HG03025 (cell line): ENCODE measurements at regions not wholly inside any gene's neighbourhood (a gene's known extent, or its start where the extent isn't known, plus 50 kb on each side); places are given as distances from the start of the nearest gene placed in this dataset.

Experiments
- ATAC-seq: cut with Tn5 transposase; IDR thresholded peaks from one replicate; pipeline ENCODE4 v1.9.1; 2021; ENCODE audit warnings: mild to moderate bottlenecking, moderate library complexity; ENCODE audit not compliant: unreplicated experiment, low FRiP score

DNA sequence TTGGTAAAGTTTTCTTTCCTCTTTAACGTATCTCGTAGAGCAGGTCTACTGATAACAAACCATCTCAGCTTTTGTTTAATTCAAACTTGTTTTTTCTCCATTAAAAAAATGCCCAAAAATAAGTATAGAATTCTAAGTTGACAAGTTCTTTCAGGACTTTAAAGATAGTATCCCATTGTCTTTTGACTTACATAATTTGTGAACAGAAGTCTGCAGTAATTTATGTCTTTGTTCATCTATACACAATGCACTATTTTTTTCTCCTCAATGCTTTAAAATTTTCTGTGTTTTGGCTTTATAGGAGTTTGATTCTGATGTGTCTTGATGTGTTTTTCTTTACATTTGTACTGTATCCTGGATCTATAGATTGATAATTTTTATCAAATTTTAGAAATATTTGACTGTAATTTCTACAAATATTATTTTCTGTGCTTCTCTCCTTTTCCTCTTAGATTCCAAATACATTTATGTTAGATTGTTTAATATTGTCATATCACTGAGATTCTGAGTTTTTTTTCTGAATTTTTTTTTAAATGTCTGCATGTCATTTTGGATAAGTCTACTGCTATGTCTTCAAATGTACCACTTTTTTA lies 143.3 kb downstream of the FTCDNL1 start:
- no peak for ATAC-seq

- ATAC-seq, result no peak
Measured at GRCh38 chr2:199705538-199705937, 145.5 kb downstream of the FTCDNL1 start.

DNA sequence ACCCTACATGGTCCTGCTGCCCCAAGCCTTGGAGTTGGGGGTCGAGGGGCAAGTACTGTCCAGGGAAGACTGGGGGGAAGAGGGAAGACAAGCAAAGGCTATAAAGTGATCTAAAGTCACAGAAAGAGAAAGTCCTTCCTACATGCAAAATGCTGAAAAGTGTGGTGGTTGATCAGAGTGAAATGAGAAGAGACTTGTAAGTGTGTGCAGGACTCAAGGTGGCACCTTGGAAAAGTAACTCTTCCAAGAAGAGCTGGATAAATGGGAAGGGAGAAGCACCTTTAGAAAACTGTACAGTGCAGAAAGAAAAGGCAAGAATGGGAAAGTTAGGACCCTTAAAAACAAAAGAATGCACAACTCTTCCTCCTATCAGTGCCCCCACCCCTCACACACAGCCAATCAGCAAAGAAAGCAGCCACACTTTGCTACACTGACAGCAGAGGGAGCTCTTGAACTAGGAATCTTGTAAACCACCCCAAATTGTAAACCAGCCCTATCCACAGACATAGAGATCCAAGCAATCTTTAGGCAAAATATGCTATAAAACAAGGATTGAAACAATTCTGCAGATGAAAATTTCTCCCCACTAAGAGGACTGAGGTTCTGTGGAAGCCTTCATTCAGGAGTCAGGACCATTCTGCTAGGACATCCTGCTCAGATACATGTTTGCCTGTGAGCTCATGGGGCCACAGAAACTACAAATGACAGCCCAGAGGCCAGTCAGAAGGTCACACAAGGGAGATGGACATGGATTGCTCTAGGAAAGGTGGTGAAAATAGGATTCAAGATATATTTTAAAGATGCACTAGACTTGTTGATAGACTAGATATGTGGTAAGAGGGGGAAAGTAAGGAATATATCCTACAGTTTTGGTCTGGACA lies 146.4 kb downstream of the FTCDNL1 start:
- no peak for ATAC-seq

DNA sequence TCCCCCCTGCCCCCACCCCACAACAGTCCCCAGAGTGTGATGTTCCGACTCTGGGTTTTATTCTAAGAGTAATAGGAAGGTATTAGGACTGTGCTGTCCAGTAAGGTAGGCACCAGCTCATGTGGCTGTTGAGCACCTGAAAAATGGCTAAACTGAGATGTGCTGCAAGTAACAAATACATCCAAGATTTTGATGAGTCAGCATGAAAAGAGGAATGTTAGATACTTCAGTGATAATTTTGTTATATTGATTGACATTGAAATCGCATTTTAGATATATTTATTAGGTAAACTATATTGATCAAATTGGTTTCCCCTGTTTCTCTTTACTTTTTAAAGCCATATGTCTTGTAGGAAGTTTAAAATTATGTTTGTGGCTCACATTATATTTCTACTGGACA lies 147.8 kb downstream of the FTCDNL1 start:
- ATAC-seq, result no peak

GRCh38 chr2:199697469-199697868 lies 153.5 kb downstream of the FTCDNL1 start:
- no peak for ATAC-seq

DNA sequence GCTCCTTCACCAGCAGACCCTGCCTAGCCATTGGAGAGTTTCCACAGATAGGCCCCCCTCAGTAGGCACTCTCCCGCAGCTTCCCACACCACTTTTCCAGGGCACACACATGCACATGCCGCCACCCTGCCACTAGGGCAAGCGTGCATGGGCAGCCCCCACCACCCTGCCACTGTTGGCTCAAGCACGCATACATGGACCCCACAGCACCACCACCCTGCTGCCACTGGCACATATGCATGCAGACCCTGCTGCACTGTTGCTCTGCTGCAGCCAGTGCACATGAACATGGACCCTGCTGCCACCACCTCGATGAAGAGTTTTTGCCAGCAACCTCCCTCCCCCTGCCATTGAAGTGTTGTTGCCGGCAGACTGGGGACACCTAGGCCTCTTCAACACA lies 154.9 kb downstream of the FTCDNL1 start:
- no peak for ATAC-seq

DNA sequence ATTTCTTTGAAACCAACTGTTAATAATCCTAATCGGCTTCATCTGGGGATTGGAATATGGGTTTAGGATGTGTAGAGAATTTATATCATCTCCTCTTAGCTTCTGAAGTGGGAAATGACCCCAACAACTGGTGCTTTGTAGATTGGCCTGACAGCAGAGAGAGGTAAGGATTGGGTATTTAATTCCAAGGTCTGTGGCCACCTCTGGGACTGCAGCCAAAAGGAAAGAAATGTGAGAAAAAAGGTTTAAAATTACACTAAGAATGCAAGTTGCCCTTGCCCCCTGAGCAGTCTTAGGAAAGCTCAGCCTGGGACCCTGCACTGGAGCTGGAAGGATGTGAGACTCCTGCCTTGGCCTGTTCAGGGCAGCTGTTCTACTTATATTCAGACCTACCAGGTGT lies 157.1 kb downstream of the FTCDNL1 start:
- no peak for ATAC-seq

DNA sequence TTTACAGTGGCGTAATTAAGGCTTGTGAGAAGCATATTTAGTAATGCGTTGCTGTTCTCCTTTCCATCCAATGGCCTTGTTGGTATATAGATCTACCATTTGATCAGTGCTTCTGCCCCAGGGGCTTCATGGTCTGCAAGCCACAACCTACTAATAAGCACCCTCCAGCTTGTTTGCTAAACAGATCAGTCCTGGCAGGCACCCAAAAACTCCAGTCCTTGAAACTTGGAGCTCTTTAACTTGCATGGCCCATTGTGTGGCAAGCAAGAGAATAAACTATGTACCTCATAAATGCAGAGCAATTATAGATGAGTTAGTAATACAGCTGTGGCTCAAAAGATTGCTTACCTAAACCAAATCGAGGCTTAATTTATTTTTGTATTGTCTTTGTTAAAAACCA lies 158.5 kb downstream of the FTCDNL1 start:
- no peak for ATAC-seq

GRCh38 chr2:199690225-199690624 lies 160.8 kb downstream of the FTCDNL1 start:
- no peak for ATAC-seq

- ATAC-seq, result no peak
Measured at GRCh38 chr2:199685669-199686068, 165.3 kb downstream of the FTCDNL1 start.

- ATAC-seq, result no peak
Measured at GRCh38 chr2:199684832-199685231, 166.2 kb downstream of the FTCDNL1 start.

DNA sequence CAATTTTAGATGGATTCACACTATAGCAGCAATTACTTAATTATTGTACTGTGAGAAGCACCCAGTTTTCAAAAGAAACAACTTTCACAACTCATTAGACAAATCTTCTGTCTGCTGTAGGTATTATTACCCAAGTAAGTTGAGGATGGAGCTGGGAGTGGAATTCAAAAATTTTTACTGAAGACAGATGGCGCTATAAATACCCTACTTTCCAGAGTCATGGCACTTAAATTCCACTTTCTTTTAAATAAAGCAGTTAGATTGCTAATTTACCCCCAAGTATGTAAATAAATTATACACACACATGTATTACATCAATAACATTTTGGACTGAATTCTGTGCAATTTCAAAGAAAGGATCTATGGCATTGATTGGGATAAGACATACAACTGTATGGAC lies 166.8 kb downstream of the FTCDNL1 start:
- ATAC-seq, result no peak

- no peak for ATAC-seq
Measured at GRCh38 chr2:199682001-199682400, 169.0 kb downstream of the FTCDNL1 start.

- no peak for ATAC-seq
Measured at GRCh38 chr2:199680482-199680881, 170.5 kb downstream of the FTCDNL1 start.

DNA sequence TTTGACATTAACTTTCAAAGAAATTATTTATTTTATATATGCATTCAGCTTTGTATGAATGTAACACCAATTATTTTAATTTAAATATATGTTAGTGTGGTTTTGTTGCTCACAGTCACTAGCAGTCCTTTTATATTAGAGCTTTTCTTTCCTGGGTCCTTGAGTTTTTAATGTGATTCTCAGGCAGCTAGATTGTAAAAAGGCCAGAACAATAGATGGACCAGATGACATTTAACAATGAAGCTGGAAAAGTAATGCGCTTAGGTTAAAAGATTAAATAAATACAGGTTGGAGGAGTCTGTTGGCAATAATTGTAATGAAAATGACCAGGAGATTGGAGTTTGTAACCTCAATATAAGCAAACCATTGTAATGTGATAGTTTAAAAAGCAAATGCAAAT lies 171.1 kb downstream of the FTCDNL1 start:
- ATAC-seq, result no peak

DNA sequence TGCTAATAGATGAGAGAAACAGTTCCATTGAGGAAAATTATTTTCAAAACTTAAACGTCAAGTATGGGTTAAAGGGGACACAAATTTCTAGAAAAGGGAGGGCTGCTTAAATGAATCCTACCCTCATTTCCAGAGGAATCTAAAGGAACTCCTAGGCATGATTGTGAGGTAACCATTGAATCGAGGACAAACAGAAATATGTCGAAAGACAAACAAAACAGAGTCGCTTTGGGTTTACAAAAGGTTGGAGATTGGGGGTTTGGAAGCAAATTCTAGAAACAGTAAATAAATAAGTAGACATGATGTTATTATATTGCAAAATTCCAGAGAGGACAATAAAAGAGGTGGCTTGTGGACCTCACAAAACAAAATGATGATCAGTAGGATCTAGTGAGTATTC lies 173.1 kb downstream of the FTCDNL1 start:
- no peak for ATAC-seq

- no peak for ATAC-seq
Measured at GRCh38 chr2:199668645-199669044, 182.3 kb downstream of the FTCDNL1 start.

DNA sequence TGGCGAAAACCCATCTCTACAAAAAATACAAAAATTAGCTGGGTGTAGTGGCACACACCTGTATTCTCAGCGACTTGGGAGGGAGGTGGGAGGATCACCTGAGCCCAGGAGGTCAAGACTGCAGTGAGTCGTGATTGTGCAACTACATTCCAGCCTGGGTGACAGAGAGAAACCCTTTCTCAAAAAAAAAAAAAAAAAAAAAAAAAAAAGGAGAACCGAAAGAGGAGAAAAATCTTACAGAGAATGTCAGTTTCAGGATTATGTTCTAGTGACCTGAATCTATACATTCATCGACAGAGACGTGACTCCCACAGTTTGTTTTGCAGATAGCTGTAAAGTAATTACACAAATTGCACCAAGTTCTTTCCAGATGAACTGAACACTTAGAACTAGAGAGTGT lies 187.8 kb downstream of the FTCDNL1 start:
- peak; percentile 69 for ATAC-seq

DNA sequence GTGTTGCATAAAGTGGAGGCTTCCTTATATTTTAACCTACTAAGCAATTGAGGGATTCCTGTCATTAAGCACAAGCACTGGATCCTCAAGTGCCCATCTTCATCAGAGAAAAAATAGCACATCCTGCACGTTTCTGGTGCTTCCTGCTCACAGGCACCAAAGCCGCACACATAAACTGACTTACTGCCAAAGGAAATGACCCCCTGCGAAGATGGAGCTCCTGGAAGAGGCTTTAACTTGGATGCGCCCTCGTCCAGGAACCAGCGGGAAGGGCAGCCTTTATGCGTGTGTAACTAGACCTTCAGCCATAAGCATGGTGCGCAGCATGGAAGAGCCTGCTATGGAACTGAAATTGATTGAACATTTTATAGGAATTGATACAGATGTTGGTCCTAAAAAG lies 188.7 kb downstream of the FTCDNL1 start:
- no peak for ATAC-seq

GRCh38 chr2:199660167-199660566 lies 190.8 kb downstream of the FTCDNL1 start:
- no peak for ATAC-seq

- ATAC-seq, result no peak
Measured at GRCh38 chr2:199659207-199659606, 191.8 kb downstream of the FTCDNL1 start.

DNA sequence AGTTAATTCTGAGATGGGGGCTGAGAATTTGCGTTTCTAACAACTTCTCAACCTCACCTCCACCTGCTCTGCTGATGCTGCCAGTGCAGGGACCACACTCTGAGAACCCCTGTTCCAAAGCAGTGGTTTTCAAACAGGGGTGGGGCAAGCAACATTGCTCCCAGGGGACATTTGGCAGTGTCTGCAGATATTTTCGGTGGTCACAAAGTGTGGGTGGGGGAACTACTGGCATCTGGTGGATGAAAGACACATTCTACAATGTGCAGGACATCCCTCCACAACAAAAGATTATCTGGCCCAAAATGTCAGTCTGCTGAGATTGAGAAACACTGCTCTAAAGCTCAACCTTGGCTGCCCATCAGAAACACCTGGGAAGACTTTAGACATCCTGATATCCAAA lies 188.7 kb upstream of the SATB2 start:
- ATAC-seq, result peak; percentile 86
